Gastroesophageal sphincter (tissue), 3 donors: ENCODE measurements at regions not wholly inside any gene's neighbourhood (a gene's known extent, or its start where the extent isn't known, plus 50 kb on each side); places are given as distances from the start of the nearest gene placed in this dataset.

ENCODE experiments used
- CTCF ChIP-seq, 4 experiments: fragments of 200-600 bp in 2 of 4; fragments of 450-650 bp in 2 of 4; sonication (generic) in 1 of 4; IDR thresholded peaks; one replicate each; pipeline ENCODE4 v1.5.1; 2017 to 2019; ENCODE audit warnings: antibody characterized with exemption in 4 of 4, mild to moderate bottlenecking in 2 of 4, moderate library complexity in 2 of 4
- POLR2A ChIP-seq, 2 donors: fragments of 450-650 bp; IDR thresholded peaks; one replicate each; pipeline ENCODE4 v1.6.1; 2017; ENCODE audit warnings: antibody characterized with exemption in 2 of 2, mild to moderate bottlenecking in 2 of 2, moderate library complexity in 1 of 2
- POLR2AphosphoS5 ChIP-seq: sonication (generic); formaldehyde crosslinking; IDR thresholded peaks from one replicate; pipeline ENCODE4 v1.6.1; 2017; ENCODE audit warnings: antibody characterized with exemption

GRCh38 chr15:25087137-25087536, 132.3 kb downstream of the SNRPN start:
- TF ChIP-seq CTCF (IDR thresholded peaks at IDR 0.05) (no peak), POLR2A (IDR thresholded peaks at IDR 0.05) (no peak), POLR2AphosphoS5 (no peak)
